PC-9 (cell line): ENCODE measurements at regions not wholly inside any gene's neighbourhood (a gene's known extent, or its start where the extent isn't known, plus 50 kb on each side); places are given as distances from the start of the nearest gene placed in this dataset.

ENCODE experiments used
- BruUV-seq: library from RNA; stranded (reverse); fragments of 400-500 nt; replicated peaks from 2 replicates; lab custom pipeline; 2021; lab: Mats Ljungman, UMichigan
- CTCF ChIA-PET: fragments of 300-600 bp; sonication (Branson Sonifier 250); formaldehyde crosslinking; loops from one replicate; lab custom pipeline; 2022; ENCODE audit warnings: antibody characterized with exemption; lab: Charles Lee
- POLR2A ChIA-PET: fragments of 300-600 bp; sonication (Branson Sonifier 250); formaldehyde crosslinking; loops from one replicate; lab custom pipeline; 2022; ENCODE audit warnings: antibody characterized with exemption; ENCODE audit not compliant: unreplicated experiment; lab: Charles Lee
- DNase-seq, 2 experiments: peaks; one replicate each; pipeline versions ENCODE4 v3.0.0 to v3.0.0-alpha.2; 2015 to 2022; ENCODE audit warnings: mixed read lengths in 1 of 2
- H2AFZ ChIP-seq: fragments of 200-600 bp; sonication (generic); 2 replicates; pipeline ENCODE4 v1.8.1; 2017; ENCODE audit warnings: antibody characterized with exemption
- H3F3A ChIP-seq: fragments of 200-600 bp; sonication (generic); 2 replicates; pipeline ENCODE4 v1.8.1; 2017; ENCODE audit warnings: antibody characterized with exemption, mild to moderate bottlenecking, low read depth; ENCODE audit not compliant: insufficient read depth
- H3K27ac ChIP-seq: fragments of 200-600 bp; sonication (generic); 2 replicates; pipeline ENCODE4 v1.6.1; 2016; ENCODE audit warnings: mixed run types
- H3K27me3 ChIP-seq: fragments of 200-600 bp; sonication (generic); 2 replicates; pipeline ENCODE4 v1.6.1; 2016; ENCODE audit warnings: low read depth, mixed run types; ENCODE audit not compliant: insufficient read depth
- H3K36me3 ChIP-seq: fragments of 200-600 bp; sonication (generic); 2 replicates; pipeline ENCODE4 v1.6.1; 2016; ENCODE audit warnings: low read depth, mixed run types
- H3K4me1 ChIP-seq: fragments of 200-600 bp; sonication (generic); replicated peaks from 2 replicates; pipeline ENCODE4 v1.6.1; 2016; ENCODE audit warnings: mixed run types; ENCODE audit not compliant: insufficient read depth
- H3K4me2 ChIP-seq: fragments of 200-600 bp; sonication (generic); 2 replicates; pipeline ENCODE4 v1.6.1; 2017; ENCODE audit warnings: mixed run types
- H3K4me3 ChIP-seq: fragments of 200-600 bp; sonication (generic); 2 replicates; pipeline ENCODE4 v1.6.1; 2016; ENCODE audit warnings: mixed run types
- H3K79me2 ChIP-seq: fragments of 200-600 bp; sonication (generic); 2 replicates; pipeline ENCODE4 v1.6.1; 2017; ENCODE audit warnings: low read depth, mixed run types
- H3K9me2 ChIP-seq: fragments of 200-600 bp; sonication (generic); 2 replicates; pipeline ENCODE4 v1.8.1; 2017; ENCODE audit warnings: mild to moderate bottlenecking; ENCODE audit not compliant: insufficient read depth
- H3K9me3 ChIP-seq: fragments of 200-600 bp; sonication (generic); 2 replicates; pipeline ENCODE4 v1.8.1; 2016; ENCODE audit warnings: low read depth; ENCODE audit not compliant: insufficient read depth
- H4K20me1 ChIP-seq: fragments of 200-600 bp; sonication (generic); 2 replicates; pipeline ENCODE4 v1.8.1; 2017; ENCODE audit not compliant: insufficient read depth
- EZH2 ChIP-seq: fragments of 200-600 bp; sonication (generic); IDR thresholded peaks from 2 replicates; pipeline ENCODE4 v1.8.0; 2017; ENCODE audit warnings: antibody characterized with exemption, low read depth
- intact Hi-C: fragments of 100-400 bp; cut with micrococcal nuclease; formaldehyde crosslinking; loops from one replicate; pipeline ENCODE4 v1.10.0; 2022; ENCODE audit not compliant: unreplicated experiment
- TF ChIP-seq, protein P1 (sequence below): fragments of 200-600 bp; sonication (generic); conservative IDR thresholded peaks from 2 replicates; pipeline ENCODE4 v1.6.1; 2017; ENCODE audit warnings: mixed run types, antibody characterized with exemption, mild to moderate bottlenecking, moderate library complexity

DNA sequence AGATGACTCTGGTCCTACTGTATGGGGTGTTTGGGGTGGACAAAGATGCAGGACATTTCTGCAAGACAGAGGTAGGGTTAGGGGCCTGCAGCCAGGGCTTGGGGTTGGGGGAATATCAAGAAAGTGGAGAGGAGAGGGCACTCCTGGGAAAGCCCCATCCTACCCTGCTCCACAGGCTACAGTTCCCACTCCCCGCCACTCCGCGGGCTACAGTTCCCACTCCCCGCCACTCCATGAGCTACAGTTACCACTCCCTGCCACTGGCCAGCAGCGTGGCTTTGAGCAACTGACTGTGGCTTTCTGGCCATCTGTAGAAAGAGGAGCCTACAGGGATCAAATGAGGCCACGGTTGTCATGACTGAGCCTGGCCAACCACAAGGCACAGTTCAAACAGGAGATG lies 93.8 kb upstream of the GRIK3 start:
- H2AFZ ChIP-seq = no peak overlapping the region
- no peak overlapping the region for H3K27ac ChIP-seq
- CTCF ChIA-PET = no interaction called here
- H3K4me1 ChIP-seq = no peaks in the 10 kb centered on the region
- TF ChIP-seq EZH2 = no peak
- TF ChIP-seq, protein P1, sequence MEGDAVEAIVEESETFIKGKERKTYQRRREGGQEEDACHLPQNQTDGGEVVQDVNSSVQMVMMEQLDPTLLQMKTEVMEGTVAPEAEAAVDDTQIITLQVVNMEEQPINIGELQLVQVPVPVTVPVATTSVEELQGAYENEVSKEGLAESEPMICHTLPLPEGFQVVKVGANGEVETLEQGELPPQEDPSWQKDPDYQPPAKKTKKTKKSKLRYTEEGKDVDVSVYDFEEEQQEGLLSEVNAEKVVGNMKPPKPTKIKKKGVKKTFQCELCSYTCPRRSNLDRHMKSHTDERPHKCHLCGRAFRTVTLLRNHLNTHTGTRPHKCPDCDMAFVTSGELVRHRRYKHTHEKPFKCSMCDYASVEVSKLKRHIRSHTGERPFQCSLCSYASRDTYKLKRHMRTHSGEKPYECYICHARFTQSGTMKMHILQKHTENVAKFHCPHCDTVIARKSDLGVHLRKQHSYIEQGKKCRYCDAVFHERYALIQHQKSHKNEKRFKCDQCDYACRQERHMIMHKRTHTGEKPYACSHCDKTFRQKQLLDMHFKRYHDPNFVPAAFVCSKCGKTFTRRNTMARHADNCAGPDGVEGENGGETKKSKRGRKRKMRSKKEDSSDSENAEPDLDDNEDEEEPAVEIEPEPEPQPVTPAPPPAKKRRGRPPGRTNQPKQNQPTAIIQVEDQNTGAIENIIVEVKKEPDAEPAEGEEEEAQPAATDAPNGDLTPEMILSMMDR = no peak
- H3K4me3 ChIP-seq = no peak overlapping the region
- H3K36me3 ChIP-seq = no peaks in the 10 kb centered on the region
- H3K27me3 ChIP-seq = peaks cover 44% of the 10 kb centered on the region
- H3K79me2 ChIP-seq = no peaks in the 10 kb centered on the region
- POLR2A ChIA-PET = no interaction called here
- BruUV-seq = no TSS peak
- intact Hi-C loops = no loop called here
- no peak overlapping the region for H3K4me2 ChIP-seq
- H3F3A ChIP-seq = no peaks in the 10 kb centered on the region
- no peaks in the 10 kb centered on the region for H3K9me2 ChIP-seq
- H3K9me3 ChIP-seq = no peaks in the 10 kb centered on the region
- no peaks in the 10 kb centered on the region for H4K20me1 ChIP-seq
- no peak for DNase-seq

DNA sequence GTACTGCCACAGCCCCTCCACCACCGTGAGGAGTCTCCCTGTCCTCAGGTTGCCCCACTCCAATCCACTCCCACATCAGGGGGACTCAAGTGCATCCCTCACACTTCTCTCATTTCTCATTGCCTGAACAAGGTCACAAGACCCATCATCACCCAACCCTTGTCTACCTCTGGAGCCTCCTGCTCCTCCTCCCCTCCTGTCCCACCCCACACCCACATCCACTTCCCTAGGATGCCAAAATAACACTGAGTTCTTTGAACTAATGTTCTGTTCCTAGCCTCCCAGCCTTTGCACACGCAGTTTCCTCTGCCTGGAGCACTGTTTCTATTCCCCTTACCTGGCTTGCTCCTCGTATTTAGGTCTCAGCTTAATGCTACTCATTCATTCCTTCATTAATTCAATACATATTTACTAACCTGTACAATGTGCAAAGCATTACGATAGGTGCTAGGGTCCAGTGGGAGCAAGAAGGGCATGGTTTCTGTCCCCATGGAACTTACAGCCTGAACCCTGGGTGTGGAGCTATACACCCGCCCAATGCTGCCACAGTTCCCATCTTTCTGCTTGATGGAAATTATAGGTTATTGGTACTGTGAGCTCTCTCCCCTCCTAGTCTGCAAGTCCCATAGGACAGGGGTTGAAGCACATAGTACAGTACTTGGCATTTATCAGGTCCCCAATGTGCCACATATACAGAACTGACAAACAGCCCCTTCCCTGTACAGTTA lies 96.1 kb upstream of the GRIK3 start:
- DNase-seq = no peak
- no peaks in the 10 kb centered on the region for H3K36me3 ChIP-seq
- no peak for TF ChIP-seq EZH2
- TF ChIP-seq, protein P1 = no peak
- H3K4me1 ChIP-seq = no peaks in the 10 kb centered on the region
- H3K4me2 ChIP-seq = no peak overlapping the region
- H4K20me1 ChIP-seq = no peaks in the 10 kb centered on the region
- no TSS peak for BruUV-seq
- H3K9me2 ChIP-seq = no peaks in the 10 kb centered on the region
- H3K4me3 ChIP-seq = no peak overlapping the region
- CTCF ChIA-PET = no interaction called here
- intact Hi-C loops = no loop called here
- no peaks in the 10 kb centered on the region for H3F3A ChIP-seq
- no peaks in the 10 kb centered on the region for H3K9me3 ChIP-seq
- H2AFZ ChIP-seq = no peak overlapping the region
- H3K79me2 ChIP-seq = no peaks in the 10 kb centered on the region
- H3K27me3 ChIP-seq = peaks cover 52% of the 10 kb centered on the region
- no peak overlapping the region for H3K27ac ChIP-seq
- POLR2A ChIA-PET = no interaction called here

DNA sequence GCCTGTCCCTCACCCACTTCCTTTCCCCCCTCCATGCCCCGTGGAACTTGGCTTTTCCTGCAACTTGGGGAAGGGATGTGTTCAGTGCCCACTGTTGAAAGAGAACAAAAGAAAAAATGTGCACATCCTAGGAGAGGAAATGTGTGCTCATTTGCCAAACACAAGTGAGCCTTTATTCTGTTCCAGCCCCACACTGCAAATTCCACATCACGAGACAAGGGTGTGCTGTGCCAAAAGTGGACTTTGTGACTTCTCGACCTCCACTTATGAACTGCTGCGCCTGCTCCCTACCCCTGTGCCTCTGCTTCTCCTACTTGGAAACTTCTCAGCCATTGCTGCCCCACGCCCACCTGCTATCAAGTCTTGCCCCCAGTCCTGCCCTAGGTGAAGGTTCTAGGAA lies 97.0 kb upstream of the GRIK3 start:
- intact Hi-C loops = no loop called here
- no TSS peak for BruUV-seq
- Histone ChIP-seq H4K20me1 (no peaks in the 10 kb centered on the region), H3K4me3 (no peak overlapping the region), H3F3A (no peaks in the 10 kb centered on the region), H3K27me3 (peaks cover 59% of the 10 kb centered on the region), H3K36me3 (no peaks in the 10 kb centered on the region), H3K9me2 (no peaks in the 10 kb centered on the region), H2AFZ (no peak overlapping the region), H3K27ac (no peak overlapping the region), H3K4me2 (no peak overlapping the region), H3K79me2 (no peaks in the 10 kb centered on the region), H3K4me1 (no peaks in the 10 kb centered on the region), H3K9me3 (no peaks in the 10 kb centered on the region)
- ChIA-PET CTCF (no interaction called here), POLR2A (no interaction called here)
- no peak for DNase-seq
- TF ChIP-seq, protein P1 = no peak
